ENCODE measurements at regions not wholly inside any gene's neighbourhood (a gene's known extent, or its start where the extent isn't known, plus 50 kb on each side); places are given as distances from the start of the nearest gene placed in this dataset.

GRCh38 chr4:116501954-116502353, 583.4 kb downstream of the TRAM1L1 start (continued):
- no peak for TF ChIP-seq HNRNPUL1 (IDR thresholded peaks at IDR 0.05; ENCODE audit: low read depth, low read length)

- ChIA-PET CTCF (ENCODE audit: low intra/inter-chr PET ratio, low total read pairs) (no interaction called here), POLR2A (no interaction called here)
- Histone ChIP-seq H3K4me2 (ENCODE audit: low read depth, low read length) (no peak overlapping the region), H3K27ac (ENCODE audit: extremely low read length, insufficient read depth, low read length) (no peak overlapping the region), H2AFZ (ENCODE audit: low read length) (no peak overlapping the region), H3K4me1 (ENCODE audit: insufficient read depth, low read length) (no peaks in the 10 kb centered on the region), H3K9ac (ENCODE audit: insufficient read depth, low read depth, low read length) (no peak overlapping the region), H3K27me3 (ENCODE audit: control insufficient read depth in 1 of 2, insufficient read depth in 2 of 2, low read length in 2 of 2) (no peaks in the 10 kb centered on the region), H3K36me3 (replicated peaks in 1 of 2; ENCODE audit: control insufficient read depth in 1 of 2, insufficient read depth in 2 of 2, low read length in 2 of 2) (no peaks in the 10 kb centered on the region), H3K79me2 (ENCODE audit: insufficient read depth, low read length) (no peaks in the 10 kb centered on the region), H3K4me3 (replicated peaks in 1 of 3; ENCODE audit: insufficient read depth in 1 of 3, low read depth in 2 of 3, low read length in 3 of 3) (no peak overlapping the region), H4K20me1 (ENCODE audit: insufficient read depth, low read length) (no peaks in the 10 kb centered on the region), H3K9me3 (ENCODE audit: low read length) (no peaks in the 10 kb centered on the region)
- ATAC-seq (no peak), DNase-seq (ENCODE audit: low spot score) (no peak), FAIRE-seq (no peak)
- intact Hi-C loops (cut with micrococcal nuclease; ENCODE audit: unreplicated experiment) (no loop called here), in situ Hi-C loops (cut with HindIII; ENCODE audit: extremely low pct_ligation_motif_present, low pct_unique_long_range_greater_than_20kb) (no loop called here)
- BruUV-seq (replicated peaks), result no TSS peak
- TF ChIP-seq HOXA7 (CRISPR knock-in tag; IDR thresholded peaks at IDR 0.05), result no peak
- no peak for TF ChIP-seq PITX1 (CRISPR knock-in tag; IDR thresholded peaks at IDR 0.05)
- TF ChIP-seq RFXAP (CRISPR knock-in tag; IDR thresholded peaks at IDR 0.05; ENCODE audit: borderline replicate concordance), result no peak
- no peak for TF ChIP-seq ZBTB8A (CRISPR knock-in tag; IDR thresholded peaks at IDR 0.05; ENCODE audit: borderline replicate concordance, low read depth)
- TF ChIP-seq E2F1 (CRISPR knock-in tag; IDR thresholded peaks at IDR 0.05), result no peak
- no peak for TF ChIP-seq AHR (CRISPR knock-in tag; IDR thresholded peaks at IDR 0.05)
- TF ChIP-seq ZBTB20 (CRISPR knock-in tag; IDR thresholded peaks at IDR 0.05; ENCODE audit: borderline replicate concordance, low read depth), result no peak
- no peak for TF ChIP-seq ZNF350 (CRISPR knock-in tag; IDR thresholded peaks at IDR 0.05; ENCODE audit: borderline replicate concordance, low read depth)
- no peak for TF ChIP-seq TFDP1 (CRISPR knock-in tag; IDR thresholded peaks at IDR 0.05; ENCODE audit: borderline replicate concordance)
- no peak for TF ChIP-seq RFXANK (CRISPR knock-in tag; IDR thresholded peaks at IDR 0.05)
- TF ChIP-seq FOXO4 (CRISPR knock-in tag; conservative IDR thresholded peaks at IDR 0.05), result no peak
- TF ChIP-seq SMAD3 (CRISPR knock-in tag; IDR thresholded peaks at IDR 0.05), result no peak
- TF ChIP-seq ZNF776 (CRISPR knock-in tag; IDR thresholded peaks at IDR 0.05), result no peak
- TF ChIP-seq ZNF619 (CRISPR knock-in tag; IDR thresholded peaks at IDR 0.05), result no peak
- 2% methylated on average over 2 of the region's 2 CpGs for WGBS (ENCODE audit: low lambda C conversion rate)
Measured at GRCh38 chr4:116500225-116500624, 585.2 kb downstream of the TRAM1L1 start.

Measured in HepG2 (cell line).